Esophagus muscularis mucosa (tissue), 3 donors: ENCODE measurements at regions not wholly inside any gene's neighbourhood (a gene's known extent, or its start where the extent isn't known, plus 50 kb on each side); places are given as distances from the start of the nearest gene placed in this dataset.

Source experiments
- CTCF ChIP-seq, 3 experiments: fragments of 200-600 bp in 2 of 3; fragments of 450-650 bp in 1 of 3; sonication (generic) in 2 of 3; IDR thresholded peaks; one replicate each; pipeline ENCODE4 v1.5.1; 2017 to 2019; ENCODE audit warnings: antibody characterized with exemption in 3 of 3, mild to moderate bottlenecking in 2 of 3, moderate library complexity in 1 of 3
- POLR2A ChIP-seq: fragments of 450-650 bp; IDR thresholded peaks from one replicate; pipeline ENCODE4 v1.6.1; 2017; ENCODE audit warnings: antibody characterized with exemption, moderate library complexity, mild to moderate bottlenecking, low read depth

GRCh38 chr5:20570486-20570885, 582.5 kb upstream of the CDH18 start:
- TF ChIP-seq POLR2A (no peak), CTCF (IDR thresholded peaks at IDR 0.05) (no peak)
